ENCODE measurements at regions not wholly inside any gene's neighbourhood (a gene's known extent, or its start where the extent isn't known, plus 50 kb on each side); places are given as distances from the start of the nearest gene placed in this dataset.

GRCh38 chr17:13806092-13806491 is 204.4 kb upstream of the HS3ST3A1 start (continued):
- TF ChIP-seq RNF2 (IDR thresholded peaks at IDR 0.05; ENCODE audit: borderline replicate concordance, low read depth, low read length, missing control alignments, poor library complexity, severe bottlenecking) (no peak), POLR2AphosphoS5 (IDR thresholded peaks at IDR 0.05; ENCODE audit: low read depth, low read length) (no peak)

Measured in H1 (cell line).